ENCODE measurements at regions not wholly inside any gene's neighbourhood (a gene's known extent, or its start where the extent isn't known, plus 50 kb on each side); places are given as distances from the start of the nearest gene placed in this dataset.

DNA sequence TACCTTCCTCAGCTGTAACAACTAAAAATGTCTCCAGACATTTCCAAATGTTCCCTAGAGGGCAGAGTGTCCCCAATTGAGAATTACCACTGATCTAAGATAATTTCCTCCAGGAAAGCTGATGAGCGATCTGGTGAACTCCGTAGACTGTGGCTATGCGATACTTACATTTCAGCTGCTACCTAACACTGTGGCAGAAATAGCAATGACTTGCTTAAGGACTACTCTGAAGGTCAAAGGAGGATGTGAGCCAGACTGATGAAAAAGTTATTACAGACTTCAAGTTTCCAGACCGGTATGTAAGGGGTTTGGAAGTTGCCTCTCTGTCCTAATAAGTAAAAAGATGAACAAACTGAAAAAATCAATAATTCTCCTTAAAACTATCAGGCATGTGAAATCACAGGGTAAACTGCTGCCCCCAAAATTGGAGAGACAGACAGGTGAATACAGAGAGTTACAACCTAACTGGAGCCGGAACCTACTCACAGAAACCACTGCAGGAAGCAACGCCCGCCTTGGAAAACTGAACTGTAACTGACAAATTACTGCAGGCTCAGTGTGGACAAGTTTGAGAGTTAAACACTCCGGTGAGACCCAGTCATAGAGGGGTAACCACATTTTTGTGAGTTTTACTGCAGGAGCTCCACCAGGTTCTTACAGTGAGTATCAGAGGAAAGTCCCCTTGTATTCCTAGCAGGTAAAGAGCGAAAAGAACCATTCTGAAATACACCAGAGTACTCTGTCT is 60.0 kb upstream of the PARP11 start:
- DNase-seq (ENCODE audit: extremely low read depth, insufficient read length), result no peak
- H3K27me3 ChIP-seq (replicated peaks; ENCODE audit: control insufficient read depth, insufficient read depth, low read length), result no peaks in the 10 kb centered on the region
- no peaks in the 10 kb centered on the region for H3K36me3 ChIP-seq (ENCODE audit: control insufficient read depth, insufficient read depth, low read length)
- no peak for TF ChIP-seq CTCF (IDR thresholded peaks at IDR 0.05; ENCODE audit: insufficient read depth, low read length, poor library complexity, severe bottlenecking)
- H3K4me3 ChIP-seq (replicated peaks; ENCODE audit: low read depth, low read length), result no peak overlapping the region

GRCh38 chr12:3931776-3932175 is 58.6 kb upstream of the PARP11 start:
- no peak overlapping the region for H3K4me3 ChIP-seq (replicated peaks; ENCODE audit: low read depth, low read length)
- no peaks in the 10 kb centered on the region for H3K36me3 ChIP-seq (ENCODE audit: control insufficient read depth, insufficient read depth, low read length)
- H3K27me3 ChIP-seq (replicated peaks; ENCODE audit: control insufficient read depth, insufficient read depth, low read length), result no peaks in the 10 kb centered on the region; the same call in 1 of the 2 replicates
- no peak for DNase-seq (ENCODE audit: extremely low read depth, insufficient read length)
- no peak for TF ChIP-seq CTCF (IDR thresholded peaks at IDR 0.05; ENCODE audit: insufficient read depth, low read length, poor library complexity, severe bottlenecking)

- no peak for DNase-seq (ENCODE audit: extremely low read depth, insufficient read length)
- Histone ChIP-seq H3K36me3 (ENCODE audit: control insufficient read depth, insufficient read depth, low read length) (no peaks in the 10 kb centered on the region), H3K4me3 (replicated peaks; ENCODE audit: low read depth, low read length) (no peak overlapping the region), H3K27me3 (replicated peaks; ENCODE audit: control insufficient read depth, insufficient read depth, low read length) (no peaks in the 10 kb centered on the region; the same call in 1 of the 2 replicates)
- TF ChIP-seq CTCF (IDR thresholded peaks at IDR 0.05; ENCODE audit: insufficient read depth, low read length, poor library complexity, severe bottlenecking), result no peak
Measured at GRCh38 chr12:3931206-3931605, 58.0 kb upstream of the PARP11 start.

DNA sequence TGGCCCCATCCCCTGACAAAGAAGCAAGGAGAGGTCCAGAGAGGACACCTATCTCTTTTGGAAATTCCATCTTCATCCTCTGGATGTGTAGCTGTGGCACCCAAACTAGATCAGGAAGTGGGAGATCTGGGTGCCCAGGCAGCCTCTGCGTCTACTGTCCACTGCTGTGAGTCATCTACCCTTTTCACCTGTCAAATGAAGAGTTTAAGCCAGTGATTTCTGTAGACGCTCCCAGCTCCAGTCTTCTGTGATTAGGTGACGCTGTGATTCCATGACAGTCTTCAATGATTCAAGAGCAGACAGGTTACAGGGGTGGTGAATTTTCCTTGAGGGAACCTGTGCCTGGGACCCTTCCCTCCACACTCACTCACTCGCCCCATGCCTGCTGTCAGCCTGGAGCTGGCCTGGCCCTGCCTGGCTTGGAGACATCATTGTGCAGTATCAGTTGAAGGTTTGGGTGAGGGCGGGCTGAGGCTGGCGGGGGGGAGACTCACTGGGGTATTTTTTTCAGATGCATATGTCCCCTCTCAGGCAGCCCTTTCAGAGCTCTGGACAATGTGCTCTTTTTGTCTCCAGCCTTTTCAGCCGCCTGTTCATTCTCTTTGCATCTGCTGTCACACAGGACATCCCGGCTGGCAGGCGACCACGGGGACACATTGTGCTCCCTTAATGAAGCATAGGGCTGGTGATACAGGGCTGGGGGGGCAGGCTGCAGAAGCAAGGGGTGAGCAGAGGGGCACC is 56.8 kb upstream of the PARP11 start:
- Histone ChIP-seq H3K27me3 (replicated peaks; ENCODE audit: control insufficient read depth, insufficient read depth, low read length) (no peaks in the 10 kb centered on the region; the same call in 1 of the 2 replicates), H3K36me3 (ENCODE audit: control insufficient read depth, insufficient read depth, low read length) (no peaks in the 10 kb centered on the region), H3K4me3 (replicated peaks; ENCODE audit: low read depth, low read length) (no peak overlapping the region)
- no peak for DNase-seq (ENCODE audit: extremely low read depth, insufficient read length)
- TF ChIP-seq CTCF (IDR thresholded peaks at IDR 0.05; ENCODE audit: insufficient read depth, low read length, poor library complexity, severe bottlenecking), result no peak

- TF ChIP-seq CTCF (IDR thresholded peaks at IDR 0.05; ENCODE audit: insufficient read depth, low read length, poor library complexity, severe bottlenecking), result no peak
- Histone ChIP-seq H3K4me3 (replicated peaks; ENCODE audit: low read depth, low read length) (no peak overlapping the region), H3K27me3 (replicated peaks; ENCODE audit: control insufficient read depth, insufficient read depth, low read length) (no peaks in the 10 kb centered on the region; the same call in 1 of the 2 replicates), H3K36me3 (ENCODE audit: control insufficient read depth, insufficient read depth, low read length) (no peaks in the 10 kb centered on the region)
- DNase-seq (ENCODE audit: extremely low read depth, insufficient read length), result peak; percentile 12
Measured at GRCh38 chr12:3928538-3929184, 55.5 kb upstream of the PARP11 start.

All from GM06990 (cell line).